ENCODE measurements at regions not wholly inside any gene's neighbourhood (a gene's known extent, or its start where the extent isn't known, plus 50 kb on each side); places are given as distances from the start of the nearest gene placed in this dataset.

DNA sequence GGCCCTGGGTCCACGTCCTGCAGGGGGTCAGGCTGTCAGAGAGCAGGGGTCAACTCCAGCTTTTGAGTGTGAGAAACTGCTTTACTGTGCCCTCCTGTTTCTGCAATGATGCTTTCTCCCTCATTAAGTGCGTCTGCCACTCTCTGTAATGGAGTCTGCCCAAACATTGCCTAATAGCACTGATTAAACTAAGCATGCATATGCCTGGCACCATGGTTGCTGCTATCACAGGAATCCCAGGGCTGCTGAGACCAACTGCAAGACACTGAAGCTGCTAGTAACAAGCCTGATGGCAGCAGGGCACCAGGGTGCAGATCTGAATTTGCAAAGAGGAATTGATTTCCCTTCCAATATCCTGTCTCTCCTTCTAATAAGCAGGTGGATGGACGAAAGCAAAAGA is 125.3 kb downstream of the SLC24A2 start:
- no peak for DNase-seq (ENCODE audit: low read depth)
- TF ChIP-seq, protein P1, sequence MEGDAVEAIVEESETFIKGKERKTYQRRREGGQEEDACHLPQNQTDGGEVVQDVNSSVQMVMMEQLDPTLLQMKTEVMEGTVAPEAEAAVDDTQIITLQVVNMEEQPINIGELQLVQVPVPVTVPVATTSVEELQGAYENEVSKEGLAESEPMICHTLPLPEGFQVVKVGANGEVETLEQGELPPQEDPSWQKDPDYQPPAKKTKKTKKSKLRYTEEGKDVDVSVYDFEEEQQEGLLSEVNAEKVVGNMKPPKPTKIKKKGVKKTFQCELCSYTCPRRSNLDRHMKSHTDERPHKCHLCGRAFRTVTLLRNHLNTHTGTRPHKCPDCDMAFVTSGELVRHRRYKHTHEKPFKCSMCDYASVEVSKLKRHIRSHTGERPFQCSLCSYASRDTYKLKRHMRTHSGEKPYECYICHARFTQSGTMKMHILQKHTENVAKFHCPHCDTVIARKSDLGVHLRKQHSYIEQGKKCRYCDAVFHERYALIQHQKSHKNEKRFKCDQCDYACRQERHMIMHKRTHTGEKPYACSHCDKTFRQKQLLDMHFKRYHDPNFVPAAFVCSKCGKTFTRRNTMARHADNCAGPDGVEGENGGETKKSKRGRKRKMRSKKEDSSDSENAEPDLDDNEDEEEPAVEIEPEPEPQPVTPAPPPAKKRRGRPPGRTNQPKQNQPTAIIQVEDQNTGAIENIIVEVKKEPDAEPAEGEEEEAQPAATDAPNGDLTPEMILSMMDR (IDR thresholded peaks at IDR 0.05; ENCODE audit: control insufficient read depth, extremely low read depth, insufficient read depth): no peak
- H3K4me3 ChIP-seq (ENCODE audit: low read depth, low read length): no peak overlapping the region

DNA sequence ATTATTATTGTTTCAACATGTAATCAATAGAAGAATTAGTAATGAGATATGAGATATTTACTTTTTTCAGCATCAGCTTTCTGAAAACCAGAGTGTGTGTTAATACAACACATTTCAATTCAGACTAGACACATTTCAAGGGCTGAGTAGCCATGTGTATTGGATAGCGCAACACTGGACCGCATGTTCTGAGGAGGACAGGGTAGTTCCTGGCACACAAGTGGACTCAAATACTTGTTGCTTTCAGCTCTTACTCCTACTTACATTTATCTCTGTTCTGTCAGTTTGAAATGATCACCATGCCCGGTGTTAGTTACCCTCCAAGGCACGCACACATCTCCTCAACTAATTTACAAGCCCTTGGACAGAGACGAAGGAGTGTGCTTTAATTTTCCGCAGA is 126.6 kb downstream of the SLC24A2 start:
- no peak overlapping the region for H3K4me3 ChIP-seq (ENCODE audit: low read depth, low read length)
- TF ChIP-seq, protein P1 (IDR thresholded peaks at IDR 0.05; ENCODE audit: control insufficient read depth, extremely low read depth, insufficient read depth): no peak
- no peak for DNase-seq (ENCODE audit: low read depth)

DNA sequence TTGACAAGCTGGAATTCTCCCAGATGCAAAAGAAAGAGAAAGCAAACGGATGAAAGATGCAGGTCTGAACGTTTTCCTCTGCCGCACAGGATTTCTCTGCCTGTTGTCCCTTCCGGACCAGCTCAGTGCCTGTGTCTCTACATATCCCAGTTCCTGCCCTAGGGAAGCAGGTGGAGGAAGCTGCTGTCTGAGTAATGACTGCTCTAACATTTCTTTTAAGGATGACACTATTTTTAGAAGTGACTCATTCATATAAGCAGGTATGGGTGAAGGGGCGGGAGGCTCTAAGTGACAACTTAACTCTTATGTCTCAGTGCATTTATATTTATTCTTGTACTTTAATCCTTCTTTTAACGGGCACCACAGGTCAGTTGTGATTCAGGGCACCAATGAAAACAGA is 128.8 kb downstream of the SLC24A2 start:
- TF ChIP-seq, protein P1 (IDR thresholded peaks at IDR 0.05; ENCODE audit: control insufficient read depth, extremely low read depth, insufficient read depth): no peak
- no peak for DNase-seq (ENCODE audit: low read depth)
- no peak overlapping the region for H3K4me3 ChIP-seq (ENCODE audit: low read depth, low read length)

GRCh38 chr9:19656704-19657103 is 132.1 kb downstream of the SLC24A2 start:
- DNase-seq (ENCODE audit: low read depth): no peak
- TF ChIP-seq, protein P1 (IDR thresholded peaks at IDR 0.05; ENCODE audit: control insufficient read depth, extremely low read depth, insufficient read depth): no peak
- no peak overlapping the region for H3K4me3 ChIP-seq (ENCODE audit: low read depth, low read length)

GRCh38 chr9:19651681-19652080 is 137.2 kb downstream of the SLC24A2 start:
- H3K4me3 ChIP-seq (ENCODE audit: low read depth, low read length): no peak overlapping the region
- DNase-seq (ENCODE audit: low read depth): no peak
- TF ChIP-seq, protein P1 (IDR thresholded peaks at IDR 0.05; ENCODE audit: control insufficient read depth, extremely low read depth, insufficient read depth): no peak

DNA sequence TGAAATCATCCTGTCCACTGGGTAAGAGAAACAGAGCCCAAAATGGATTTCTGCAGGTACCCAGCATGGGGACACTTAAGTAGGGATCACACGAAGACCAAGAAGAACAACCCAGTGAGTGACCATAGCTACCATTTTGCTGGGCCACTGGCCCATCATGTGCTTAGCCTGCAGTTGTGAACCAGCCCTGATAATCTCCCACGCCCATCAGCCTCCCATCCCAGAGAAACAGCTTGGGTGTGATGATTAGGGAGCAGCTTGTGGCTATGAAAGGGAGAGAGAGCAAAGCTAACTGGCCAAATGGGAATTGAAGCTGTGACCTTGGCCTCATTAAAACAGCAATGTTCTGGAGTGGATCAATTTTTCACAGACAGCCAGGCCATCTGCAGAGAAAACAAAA is 138.5 kb downstream of the SLC24A2 start:
- DNase-seq (ENCODE audit: low read depth): no peak
- TF ChIP-seq, protein P1 (IDR thresholded peaks at IDR 0.05; ENCODE audit: control insufficient read depth, extremely low read depth, insufficient read depth): no peak
- H3K4me3 ChIP-seq (ENCODE audit: low read depth, low read length): no peak overlapping the region

DNA sequence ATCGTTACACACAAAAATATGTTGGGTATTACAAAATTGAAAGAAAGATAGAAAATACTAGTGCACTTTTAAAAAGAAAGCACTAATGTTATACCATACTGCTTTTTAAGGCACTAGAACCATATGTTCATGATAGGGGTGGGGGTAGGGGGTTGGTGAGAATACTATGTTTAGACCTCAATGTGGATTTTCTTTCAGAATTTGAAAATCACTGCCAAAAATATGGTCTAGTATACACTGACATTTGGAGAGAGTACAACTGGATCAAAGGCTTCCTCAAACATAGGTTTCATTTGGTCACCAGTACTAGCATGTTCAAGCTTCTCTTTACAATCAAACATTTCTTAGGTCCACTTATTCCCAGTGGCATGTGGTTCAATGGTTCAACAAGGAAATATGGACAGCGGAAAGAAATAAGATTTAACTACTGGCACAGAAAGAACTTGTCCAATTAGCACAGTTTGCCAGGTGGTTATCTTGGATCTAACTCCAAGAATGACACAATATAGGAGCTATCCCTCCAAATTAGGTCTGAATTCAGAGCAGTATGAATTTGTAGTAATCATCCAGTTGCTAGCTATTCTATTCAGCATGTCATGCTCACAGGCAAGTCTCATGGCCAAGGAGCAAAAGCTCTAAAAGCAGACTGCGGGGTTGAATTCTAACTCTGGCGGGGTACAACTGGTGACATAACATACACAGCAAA is 139.3 kb downstream of the SLC24A2 start:
- TF ChIP-seq, protein P1 (IDR thresholded peaks at IDR 0.05; ENCODE audit: control insufficient read depth, extremely low read depth, insufficient read depth): no peak
- DNase-seq (ENCODE audit: low read depth): no peak
- H3K4me3 ChIP-seq (ENCODE audit: low read depth, low read length): no peak overlapping the region

Data from LNCaP clone FGC (cell line).